BJ (cell line): ENCODE measurements at regions not wholly inside any gene's neighbourhood (a gene's known extent, or its start where the extent isn't known, plus 50 kb on each side); places are given as distances from the start of the nearest gene placed in this dataset.

Experiments
- CTCF ChIA-PET: fragments of 350-600 bp; formaldehyde crosslinking; extraction: SDS; loops from one replicate; lab custom pipeline; 2021; ENCODE audit warnings: antibody characterized with exemption, inconsistent platforms; lab: Yijun Ruan, JAX
- POLR2A ChIA-PET: fragments of 300-600 bp; sonication (Branson Sonifier 250); formaldehyde crosslinking; extraction: SDS; loops from one replicate; lab custom pipeline; 2021; ENCODE audit warnings: antibody characterized with exemption; lab: Charles Lee
- DNase-seq: peaks from one replicate; pipeline ENCODE4 v3.0.0-alpha.2; 2011; ENCODE audit warnings: low read depth
- H3K27me3 ChIP-seq: 2 replicates; pipeline ENCODE4 v1.6.0; 2011; ENCODE audit warnings: low read length; ENCODE audit not compliant: control insufficient read depth, insufficient read depth
- H3K36me3 ChIP-seq: 2 replicates; pipeline ENCODE4 v1.5.1; 2011; ENCODE audit warnings: low read length; ENCODE audit not compliant: control insufficient read depth, insufficient read depth
- H3K4me3 ChIP-seq: 2 replicates; pipeline ENCODE4 v1.5.1; 2011; ENCODE audit warnings: low read depth, mild to moderate bottlenecking, control low read depth, low read length
- CTCF ChIP-seq: IDR thresholded peaks from 2 replicates; pipeline ENCODE4 v1.5.1; 2011; ENCODE audit warnings: low read depth, mild to moderate bottlenecking, control low read depth, inconsistent platforms, low read length, moderate library complexity; ENCODE audit not compliant: insufficient read depth

GRCh38 chr13:59088716-59089115, 1075.0 kb downstream of the DIAPH3 start:
- no peak overlapping the region for H3K4me3 ChIP-seq
- DNase-seq = no peak
- no peaks in the 10 kb centered on the region for H3K27me3 ChIP-seq
- H3K36me3 ChIP-seq = no peaks in the 10 kb centered on the region
- POLR2A ChIA-PET = no interaction called here
- TF ChIP-seq CTCF = no peak
- CTCF ChIA-PET = no interaction called here

GRCh38 chr13:59094181-59094580, 1069.5 kb downstream of the DIAPH3 start:
- CTCF ChIA-PET = no interaction called here
- Histone ChIP-seq H3K4me3 (no peak overlapping the region), H3K27me3 (no peaks in the 10 kb centered on the region), H3K36me3 (no peaks in the 10 kb centered on the region)
- DNase-seq = no peak
- no peak for TF ChIP-seq CTCF
- POLR2A ChIA-PET = no interaction called here

DNA sequence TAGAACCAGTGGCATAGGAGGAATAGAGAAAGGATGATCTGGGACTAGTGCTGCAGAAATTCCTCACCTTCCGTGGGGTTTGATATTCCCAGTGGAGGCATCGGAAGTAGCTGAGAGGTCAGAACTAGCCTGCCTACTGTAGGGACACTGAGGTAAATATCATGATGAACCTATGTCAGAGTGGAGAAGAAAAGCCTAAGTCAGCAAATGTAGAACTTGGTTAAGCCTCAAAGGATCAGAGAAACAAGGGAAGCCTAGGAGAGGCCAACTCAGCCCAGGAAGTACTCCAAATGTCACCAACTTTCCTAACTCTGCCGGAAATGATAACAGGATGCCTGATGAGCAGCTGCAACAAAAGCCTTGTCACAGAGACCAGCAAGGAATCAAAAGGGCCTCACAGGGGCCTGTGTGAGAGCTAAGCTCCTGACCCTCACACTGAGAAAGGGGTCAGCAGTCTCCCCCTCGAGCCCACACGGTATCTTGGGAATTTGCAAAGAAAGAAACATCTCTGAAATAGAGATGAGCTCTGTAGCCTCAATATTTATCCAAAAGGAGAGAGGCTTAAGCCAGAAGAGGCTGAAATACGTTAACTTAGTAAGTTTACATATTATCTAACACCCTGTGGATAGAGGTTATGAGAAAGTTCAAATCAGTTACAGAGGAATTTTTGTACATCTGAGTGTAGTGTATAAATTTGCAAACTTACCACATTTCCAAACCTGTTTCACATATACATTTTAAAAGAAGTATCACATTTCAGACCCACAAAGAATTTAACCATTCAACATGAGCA, 1064.3 kb downstream of the DIAPH3 start:
- H3K36me3 ChIP-seq = no peaks in the 10 kb centered on the region
- no peaks in the 10 kb centered on the region for H3K27me3 ChIP-seq
- no peak for DNase-seq
- H3K4me3 ChIP-seq = no peak overlapping the region
- ChIA-PET CTCF (no interaction called here), POLR2A (no interaction called here)
- no peak for TF ChIP-seq CTCF

GRCh38 chr13:59103004-59103768, 1060.5 kb downstream of the DIAPH3 start:
- CTCF ChIA-PET = interaction anchor here (1.1 kb wide), 1 partner anchor 10 kb away, joined by 3 read pairs; no protein-coding TSS in a partner anchor
- DNase-seq = no peak
- Histone ChIP-seq H3K36me3 (no peaks in the 10 kb centered on the region), H3K4me3 (no peak overlapping the region), H3K27me3 (no peaks in the 10 kb centered on the region)
- no peak for TF ChIP-seq CTCF
- POLR2A ChIA-PET = no interaction called here

- H3K4me3 ChIP-seq = no peak overlapping the region
- POLR2A ChIA-PET = no interaction called here
- H3K36me3 ChIP-seq = no peaks in the 10 kb centered on the region
- no peak for TF ChIP-seq CTCF
- H3K27me3 ChIP-seq = no peaks in the 10 kb centered on the region
- DNase-seq = peak; percentile 25
- CTCF ChIA-PET = no interaction called here
Measured at GRCh38 chr13:59111751-59112171, 1052.0 kb downstream of the DIAPH3 start.
